ENCODE measurements at regions not wholly inside any gene's neighbourhood (a gene's known extent, or its start where the extent isn't known, plus 50 kb on each side); places are given as distances from the start of the nearest gene placed in this dataset.

- peak overlapping the region; percentile 84 for H3K27ac ChIP-seq
- TF ChIP-seq CTCF (conservative IDR thresholded peaks at IDR 0.05): no peak
Measured at GRCh38 chr13:50365408-50366391, 350.5 kb downstream of the KCNRG start.

GRCh38 chr13:50366488-50367174 lies 351.4 kb downstream of the KCNRG start:
- peak overlapping the region; percentile 84 for H3K27ac ChIP-seq
- TF ChIP-seq CTCF (conservative IDR thresholded peaks at IDR 0.05): no peak

DNA sequence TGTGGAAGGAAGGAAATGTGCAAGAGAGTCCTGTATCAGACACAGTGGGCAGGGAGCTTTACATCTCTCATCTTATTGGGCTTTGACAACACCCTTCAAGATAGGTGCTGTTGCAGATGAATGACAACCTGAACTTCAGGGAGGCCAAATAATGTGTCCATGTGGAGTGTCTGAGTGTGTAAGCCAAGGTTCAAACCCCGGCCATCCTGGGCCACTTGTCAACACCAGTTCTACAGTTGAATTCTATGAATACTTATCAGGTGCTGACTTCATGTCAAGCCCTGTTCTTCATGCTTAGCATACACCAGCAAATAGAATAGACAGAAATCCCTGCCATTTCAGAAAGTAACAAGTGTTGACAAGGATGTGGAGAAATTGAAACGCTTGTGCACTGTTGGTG lies 354.4 kb downstream of the KCNRG start:
- TF ChIP-seq CTCF (conservative IDR thresholded peaks at IDR 0.05): no peak
- H3K27ac ChIP-seq: no peak overlapping the region

DNA sequence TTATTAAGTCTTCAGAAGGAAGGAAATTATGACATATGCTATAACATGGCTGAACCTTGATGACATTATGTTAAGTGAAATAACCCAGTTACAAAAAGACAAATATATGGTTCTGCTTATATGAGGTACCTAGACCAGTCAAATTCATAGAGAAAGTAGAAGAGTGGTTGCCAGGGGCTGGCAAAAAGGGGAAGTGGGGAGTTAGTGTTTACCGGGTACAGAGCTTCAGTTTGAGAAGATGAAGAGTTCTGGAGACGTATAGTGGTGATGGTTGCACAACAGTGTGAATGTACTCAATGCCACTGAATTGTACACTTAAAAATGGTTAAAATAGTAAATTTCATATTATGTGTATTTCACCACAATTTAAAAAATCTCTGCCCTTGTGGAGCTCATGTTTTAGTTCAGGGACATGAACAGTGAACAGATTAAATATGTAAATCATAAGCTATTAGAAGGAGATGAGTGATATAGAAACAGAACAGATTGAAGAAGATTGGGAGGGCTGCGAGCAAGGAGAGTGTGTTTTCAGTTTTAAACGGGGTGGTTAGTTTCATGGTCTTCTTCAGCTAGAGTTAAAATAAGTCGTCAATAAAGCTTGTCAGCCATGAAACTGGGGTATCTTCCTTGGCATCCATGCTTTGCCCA lies 355.2 kb downstream of the KCNRG start:
- TF ChIP-seq CTCF (conservative IDR thresholded peaks at IDR 0.05): no peak
- H3K27ac ChIP-seq: no peak overlapping the region

DNA sequence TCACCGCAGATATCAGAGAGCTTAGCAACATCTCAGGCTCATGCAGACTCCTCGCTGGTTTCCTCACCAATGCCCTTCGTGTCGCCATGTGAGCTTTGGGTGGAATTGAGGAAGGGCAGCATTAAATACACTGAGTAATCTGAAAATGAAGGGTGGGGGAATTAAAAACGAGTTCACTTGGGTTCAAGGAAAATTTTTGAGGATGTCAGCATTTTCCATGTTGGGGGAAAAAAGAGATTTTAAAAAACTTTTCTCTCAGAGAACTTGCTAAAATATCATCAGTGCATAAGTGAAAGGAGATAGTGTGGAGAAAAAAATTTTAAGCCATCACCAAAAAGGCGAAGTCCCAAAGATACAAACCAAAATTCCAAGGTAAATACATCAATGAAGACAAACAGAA lies 359.3 kb downstream of the KCNRG start:
- no peak for TF ChIP-seq CTCF (conservative IDR thresholded peaks at IDR 0.05)
- no peak overlapping the region for H3K27ac ChIP-seq

- no peak for TF ChIP-seq CTCF (conservative IDR thresholded peaks at IDR 0.05)
- no peak overlapping the region for H3K27ac ChIP-seq
Measured at GRCh38 chr13:50375792-50376191, 360.5 kb downstream of the KCNRG start.
